Stimulated activated CD8-positive, alpha-beta memory T cell treated with anti-CD3 and anti-CD28 coated beads, Interleukin-15, amount 100 ng/mL, for 4 hours (primary cell): ENCODE measurements at regions not wholly inside any gene's neighbourhood (a gene's known extent, or its start where the extent isn't known, plus 50 kb on each side); places are given as distances from the start of the nearest gene placed in this dataset.

Experiments
- DNase-seq, 2 donors: peaks; one replicate each; pipeline ENCODE4 v3.0.0-alpha.2; 2020; ENCODE audit warnings: low read depth in 2 of 2

DNA sequence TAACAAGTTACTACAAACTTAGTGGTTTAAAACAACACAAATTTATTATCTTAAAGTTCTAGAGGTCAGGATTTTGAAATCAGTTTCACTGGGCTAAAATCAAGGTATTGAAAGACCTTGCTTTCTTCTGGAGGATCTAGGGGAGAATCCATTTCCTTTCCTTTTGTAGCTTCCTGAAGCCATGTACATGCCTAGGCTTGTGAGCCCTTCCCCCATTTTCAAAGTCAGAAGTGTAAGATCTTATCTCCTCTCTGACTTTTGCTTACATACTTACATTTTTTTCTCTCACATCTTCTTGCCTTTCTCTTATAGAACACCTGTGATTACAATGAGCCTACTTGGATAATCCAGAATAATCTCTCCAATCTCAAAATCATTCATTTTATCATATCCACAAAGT is 78.7 kb upstream of the MBOAT2 start:
- no peak for DNase-seq

DNA sequence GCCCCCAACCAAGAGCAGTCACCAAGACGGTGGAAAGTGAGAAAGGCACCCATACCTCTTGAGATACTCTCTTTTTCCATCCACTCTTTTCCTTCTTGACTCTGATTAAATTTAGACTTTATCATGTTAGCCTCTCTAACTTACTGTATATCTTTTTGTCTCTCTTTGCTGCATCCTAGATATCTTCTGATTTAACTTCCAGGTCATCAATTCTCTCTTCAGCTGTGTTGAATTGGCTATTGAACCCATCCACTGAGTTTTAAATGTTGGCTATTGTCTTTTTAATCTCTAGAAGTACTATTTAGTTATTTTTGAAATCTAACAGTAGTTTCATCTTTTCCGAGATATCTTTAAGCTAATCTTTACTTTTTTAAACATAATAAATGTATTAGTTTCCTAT is 78.3 kb upstream of the MBOAT2 start:
- DNase-seq = no peak

DNA sequence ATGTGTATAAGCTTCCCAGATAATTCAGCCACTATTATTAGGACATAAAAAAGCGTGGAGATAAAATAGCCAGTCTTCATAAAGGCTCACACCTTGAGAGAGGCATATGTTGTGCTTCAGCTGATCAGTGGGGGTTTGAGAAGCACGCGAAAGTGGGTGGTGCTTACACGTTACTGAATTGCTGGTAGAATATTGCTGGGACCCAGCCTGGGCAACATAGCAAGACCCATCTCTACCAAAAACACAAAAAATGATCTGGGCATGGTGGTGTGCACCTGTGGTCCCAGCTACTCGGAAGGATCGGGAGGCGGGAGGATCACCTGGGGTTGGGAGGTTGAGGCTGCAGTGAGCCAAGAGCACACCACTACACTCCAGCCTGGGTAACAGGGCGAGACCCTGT is 74.9 kb upstream of the MBOAT2 start:
- no peak for DNase-seq

DNA sequence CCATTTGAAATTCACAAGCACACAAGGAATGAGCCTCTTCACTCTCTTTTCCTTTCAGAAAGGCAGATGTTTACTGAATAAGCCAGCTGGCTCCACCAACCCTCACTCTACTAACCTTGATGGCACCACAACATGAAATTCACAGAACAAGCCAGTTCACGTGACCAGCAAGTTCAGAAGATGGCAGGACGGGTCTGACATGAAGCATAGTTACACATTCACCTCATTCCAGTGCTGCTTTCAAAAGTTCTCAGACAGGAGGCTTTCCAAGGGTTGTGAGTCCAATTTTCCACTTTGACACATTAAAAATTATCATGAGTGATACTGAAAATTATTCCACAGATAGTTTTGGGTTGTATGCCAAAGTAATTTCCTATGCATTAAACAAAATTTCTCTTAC is 74.2 kb upstream of the MBOAT2 start:
- no peak for DNase-seq

DNA sequence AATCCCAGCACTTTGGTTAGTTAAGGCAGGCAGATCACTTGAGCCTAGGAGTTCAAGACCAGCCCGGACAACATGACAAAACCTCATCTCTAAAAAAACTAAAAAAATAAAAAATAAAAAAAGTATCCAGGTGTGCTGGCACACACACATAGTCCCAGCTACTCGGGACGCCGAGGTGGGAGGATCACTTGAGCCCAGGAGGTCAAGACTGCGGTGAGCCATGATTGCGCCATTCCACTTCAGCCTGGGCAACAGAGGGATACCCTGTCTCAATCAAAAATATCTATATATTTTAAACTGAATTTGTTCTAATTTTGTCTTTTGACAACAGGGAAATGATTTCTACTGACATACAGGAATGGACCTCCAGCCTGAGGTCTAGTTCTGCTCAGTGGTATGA is 73.3 kb upstream of the MBOAT2 start:
- DNase-seq = no peak

DNA sequence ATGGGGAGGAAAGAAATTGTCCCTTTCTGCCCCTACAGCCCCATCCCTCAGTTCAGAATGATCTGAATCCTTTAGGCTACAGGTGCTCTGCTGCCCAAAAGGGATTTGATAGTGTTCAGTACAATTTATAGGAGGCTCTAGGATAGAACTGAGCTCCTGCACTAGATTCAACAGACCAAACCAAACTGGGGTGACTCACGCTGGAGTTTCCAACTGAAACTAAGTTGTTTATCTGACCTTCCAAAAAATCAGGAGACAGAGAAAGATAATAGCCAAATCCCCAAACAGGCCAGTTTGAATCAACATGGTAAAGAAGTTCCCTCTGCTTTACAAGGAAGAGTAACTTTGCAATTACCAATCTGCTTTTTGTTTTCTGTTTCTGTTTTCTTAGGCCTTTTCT is 72.7 kb upstream of the MBOAT2 start:
- no peak for DNase-seq

DNA sequence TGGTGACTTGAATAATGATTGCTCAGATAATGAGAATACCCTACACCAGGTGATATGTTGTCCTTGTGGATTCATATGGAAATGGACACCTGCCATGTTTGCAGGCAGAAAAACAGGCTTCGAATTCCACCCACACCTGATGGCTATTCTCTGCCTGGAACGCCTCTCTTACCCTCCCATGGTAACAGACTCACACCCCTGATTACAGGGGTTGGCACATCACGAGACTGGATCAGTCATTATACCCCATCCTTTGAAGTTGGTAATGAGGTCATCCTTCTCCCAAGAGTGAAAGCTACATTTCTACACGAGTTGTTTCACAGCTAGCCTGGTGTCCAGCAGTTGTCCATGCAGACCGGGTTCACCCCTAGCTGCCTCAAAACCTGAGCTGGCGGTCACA is 71.4 kb upstream of the MBOAT2 start:
- no peak for DNase-seq

DNA sequence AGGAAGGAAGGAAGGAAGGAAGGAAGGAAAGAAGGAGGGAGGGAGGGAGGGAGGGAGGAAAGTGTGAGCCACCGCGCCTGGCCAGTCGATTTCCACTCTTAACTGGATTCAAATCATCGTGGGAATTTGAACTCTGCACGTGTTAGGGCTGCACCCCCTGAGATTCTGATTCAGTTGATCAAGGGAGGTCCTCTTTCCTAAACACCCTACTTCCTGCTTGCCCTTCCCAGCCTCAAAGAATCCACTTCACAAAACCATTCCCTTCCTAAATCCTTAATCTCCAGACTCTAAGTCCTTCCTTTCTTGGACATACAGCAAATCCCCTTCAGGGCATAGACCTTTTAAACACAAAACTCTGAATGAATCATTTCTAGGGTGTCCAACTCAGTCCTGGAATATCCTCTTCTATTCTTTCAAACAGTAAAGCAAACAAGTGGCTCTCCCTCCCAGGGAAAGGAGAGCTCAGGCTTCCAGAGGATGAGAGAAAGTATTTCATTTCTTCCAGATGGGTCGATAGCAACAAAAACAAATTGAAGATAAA is 68.2 kb upstream of the MBOAT2 start:
- no peak for DNase-seq

DNA sequence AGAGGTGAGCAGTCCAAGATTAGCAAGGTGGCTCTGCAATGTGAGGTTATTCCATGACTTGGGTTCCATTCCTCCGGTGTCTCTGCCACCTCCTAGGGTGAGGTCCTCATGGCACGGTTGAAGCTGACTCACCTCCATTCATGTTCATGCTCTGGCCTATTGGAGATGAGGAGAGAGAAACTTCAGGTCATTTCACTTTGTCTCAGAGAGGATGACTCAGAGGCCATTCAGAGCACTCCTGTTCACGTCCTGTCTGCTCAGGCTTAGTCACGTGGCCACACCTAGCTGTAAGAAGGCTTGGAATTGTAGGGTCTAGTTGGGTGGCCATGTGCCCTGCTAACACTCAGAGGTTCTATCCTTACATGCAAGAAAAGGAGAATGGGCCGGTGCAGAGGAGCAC is 67.5 kb upstream of the MBOAT2 start:
- no peak for DNase-seq

DNA sequence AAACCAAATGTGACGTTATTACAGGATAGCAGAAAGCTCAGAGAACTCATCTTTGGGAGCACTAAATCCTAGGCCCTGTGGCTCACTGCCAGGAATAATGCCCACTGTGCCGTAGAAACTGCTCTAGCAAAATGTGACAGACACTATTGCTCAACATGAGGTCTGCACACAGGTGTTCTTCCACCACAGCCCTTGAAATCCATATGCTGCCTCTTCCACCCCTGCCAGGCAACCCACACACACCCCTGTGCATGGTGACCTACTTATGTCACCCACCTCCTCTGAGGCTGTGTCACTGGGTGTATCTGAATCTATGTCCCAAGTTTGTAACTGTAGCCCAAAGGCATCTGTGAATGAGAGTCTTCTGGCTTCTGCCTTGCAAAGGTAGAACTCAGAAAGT is 66.1 kb upstream of the MBOAT2 start:
- no peak for DNase-seq

DNA sequence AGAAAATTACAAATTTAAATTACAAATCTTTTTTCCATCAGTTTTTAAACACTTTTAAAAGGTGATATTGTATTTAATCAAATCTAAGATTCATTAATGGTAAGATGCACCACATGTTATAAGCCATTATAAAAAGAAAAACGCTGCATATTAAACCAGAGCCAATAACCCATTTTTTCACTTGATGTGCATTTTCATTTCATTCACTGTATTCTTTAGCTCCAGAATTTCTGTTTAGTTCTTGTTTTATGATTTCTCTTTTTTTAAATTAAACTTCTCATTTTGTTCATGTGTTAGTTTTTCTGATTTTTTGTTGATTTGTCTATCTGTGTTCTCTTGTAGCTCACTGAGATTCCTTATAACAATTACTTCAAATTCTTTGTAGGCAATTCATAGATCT is 62.4 kb upstream of the MBOAT2 start:
- DNase-seq = no peak

DNA sequence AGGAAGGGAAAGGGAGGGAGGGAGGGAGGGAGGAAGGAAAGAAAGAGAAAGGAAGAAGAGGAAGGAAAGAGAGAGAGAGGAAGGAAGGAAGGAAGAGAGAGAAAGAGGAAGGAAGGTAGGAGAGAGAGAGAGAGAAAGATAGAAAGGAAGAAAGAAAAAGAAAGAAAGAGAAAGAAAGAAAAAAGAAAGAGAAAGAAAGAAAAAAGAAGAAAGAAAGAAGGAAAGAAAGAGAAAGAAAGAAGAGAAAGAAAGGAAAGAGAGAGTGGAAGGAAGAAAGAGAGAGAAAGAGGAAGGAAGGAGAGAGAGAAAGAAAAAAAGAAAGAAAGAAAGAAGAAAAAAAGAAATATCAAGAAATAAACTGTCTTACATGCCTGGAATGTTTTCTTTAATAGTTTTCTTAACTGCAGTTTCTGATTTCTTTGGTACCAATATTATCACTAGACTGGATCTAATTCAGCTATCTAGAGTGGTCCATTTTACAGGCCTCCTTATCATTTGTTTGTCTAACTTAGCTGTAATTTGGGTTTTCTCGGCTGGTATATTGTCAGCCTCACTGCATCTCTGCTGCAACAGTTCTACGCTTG is 59.6 kb upstream of the MBOAT2 start:
- DNase-seq = no peak

DNA sequence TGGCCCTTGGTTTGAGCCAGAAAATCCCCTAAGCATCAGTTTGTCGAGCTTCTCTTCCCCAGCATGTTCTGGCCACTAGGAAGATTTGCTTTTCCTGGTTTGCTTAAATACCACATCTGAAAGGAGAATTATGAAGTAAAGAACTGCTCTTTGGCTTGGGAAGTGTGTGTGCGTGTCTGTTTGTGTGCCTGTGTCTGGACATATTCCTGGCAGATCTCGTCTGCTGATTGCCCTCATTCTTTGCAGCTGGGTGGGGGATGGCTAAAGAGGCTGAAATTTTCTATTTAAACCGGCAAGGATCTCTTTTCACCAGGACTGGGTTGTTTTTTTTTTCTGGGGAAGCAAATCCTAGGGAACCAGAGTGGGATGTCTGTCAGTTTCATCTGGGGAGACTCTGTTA is 57.3 kb upstream of the MBOAT2 start:
- no peak for DNase-seq

DNA sequence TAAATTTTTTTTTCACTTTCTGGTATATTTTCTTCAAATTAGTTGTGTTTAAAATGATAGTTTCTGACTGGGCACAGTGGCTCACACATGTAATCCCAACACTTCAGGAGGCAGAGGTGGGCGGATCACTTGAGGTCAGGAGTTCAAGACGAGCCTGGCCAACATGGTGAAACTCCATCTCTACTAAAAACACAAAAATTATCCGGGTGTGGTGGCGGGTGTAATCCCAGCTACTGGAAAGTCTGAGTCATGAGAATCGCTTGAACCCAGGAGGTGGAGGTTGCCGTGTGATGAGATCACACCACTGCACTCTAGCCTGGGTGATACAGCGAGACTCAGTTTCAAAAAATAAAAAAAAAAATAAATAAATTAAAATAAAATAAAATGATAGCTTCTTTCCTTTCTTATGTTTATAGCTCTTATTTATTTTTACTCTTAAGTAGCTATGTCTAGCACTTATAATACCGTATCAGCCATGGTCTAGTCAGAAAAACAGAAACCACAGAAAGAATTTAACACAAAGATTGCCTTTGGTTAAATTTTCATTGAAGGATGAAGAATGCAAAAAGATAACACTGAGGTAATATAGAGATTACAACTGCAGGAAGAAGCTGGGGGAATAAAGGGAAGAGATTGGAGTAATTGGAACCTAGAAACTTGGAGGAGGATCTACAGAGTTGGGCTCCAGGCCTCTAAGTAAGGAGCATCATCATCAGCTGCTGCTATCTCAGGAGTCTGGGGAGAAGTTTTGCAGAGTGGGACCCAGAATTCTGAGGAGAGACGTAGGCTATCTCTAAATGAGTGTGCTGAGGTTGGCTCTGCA is 54.7 kb upstream of the MBOAT2 start:
- DNase-seq = no peak

DNA sequence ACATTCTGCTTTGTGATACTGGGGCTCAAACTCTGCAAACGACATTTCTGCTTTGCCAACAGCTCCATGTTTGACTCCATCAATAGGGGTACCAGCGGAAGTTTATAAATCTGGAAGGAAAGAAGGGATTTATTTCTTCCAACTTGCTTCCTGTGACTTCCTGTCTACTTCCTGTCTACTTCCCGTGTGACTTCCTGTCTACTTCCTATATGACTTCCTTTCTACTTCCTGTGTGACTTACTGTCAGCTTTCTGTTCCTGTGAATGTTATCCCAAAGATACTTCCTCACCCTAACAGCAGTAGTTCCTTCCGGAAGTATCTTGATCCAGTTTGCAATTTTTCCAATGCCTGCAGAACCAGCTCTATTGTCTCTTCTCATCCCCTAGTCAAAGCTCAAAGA is 52.0 kb upstream of the MBOAT2 start:
- DNase-seq = no peak

DNA sequence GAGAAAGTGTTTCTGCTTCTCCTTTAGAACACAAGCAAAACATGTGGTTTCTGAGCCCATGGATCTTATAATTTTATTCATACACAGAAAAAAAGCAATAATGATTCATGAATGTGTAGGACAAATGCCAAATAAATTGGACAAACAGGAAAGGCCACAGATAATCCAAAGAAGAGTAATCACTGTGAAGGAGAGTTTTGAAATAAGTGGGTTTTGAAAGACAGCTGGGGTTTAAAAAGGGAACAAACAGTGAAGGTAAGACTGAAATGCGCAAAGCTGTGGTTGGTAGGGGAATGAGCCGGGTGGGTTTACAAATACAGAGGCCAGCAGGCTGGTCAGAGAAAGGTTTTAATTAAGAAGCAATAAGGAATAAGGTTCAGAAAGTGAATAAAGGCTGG is 50.0 kb upstream of the MBOAT2 start:
- no peak for DNase-seq
